Aorta (tissue), 5 donors: ENCODE measurements at regions not wholly inside any gene's neighbourhood (a gene's known extent, or its start where the extent isn't known, plus 50 kb on each side); places are given as distances from the start of the nearest gene placed in this dataset.
"Not testable (repeated sequence)": the region's sequence is repeated elsewhere in the genome, so short reads cannot be mapped to it uniquely, and the experiment has no call there.

Experiments
- ATAC-seq: fragments of 200-7000 bp; cut with Tn5 transposase; one replicate; pipeline ENCODE4 v1.9.1; 2022; ENCODE audit warnings: moderate library complexity; ENCODE audit not compliant: low FRiP score
- DNase-seq, 2 donors: peaks; one replicate each; pipeline ENCODE4 v3.0.0-alpha.2; 2020
- H3K27ac ChIP-seq, 2 donors: one replicate each; pipeline ENCODE4 v1.5.1; 2013; ENCODE audit warnings: low read length in 2 of 2, mild to moderate bottlenecking in 2 of 2, moderate library complexity in 2 of 2, control low read depth in 1 of 2, inconsistent platforms in 1 of 2, low read depth in 1 of 2
- H3K27me3 ChIP-seq, 2 donors: one replicate each; pipeline ENCODE4 v1.6.1; 2013; ENCODE audit warnings: control low read depth in 1 of 2, low read length in 1 of 2, mild to moderate bottlenecking in 1 of 2, moderate library complexity in 1 of 2; ENCODE audit not compliant: insufficient read depth in 2 of 2, control insufficient read depth in 1 of 2
- H3K36me3 ChIP-seq, 2 donors: one replicate each; pipeline ENCODE4 v1.6.1; 2013; ENCODE audit warnings: control low read depth in 1 of 2, low read length in 1 of 2, mild to moderate bottlenecking in 1 of 2; ENCODE audit not compliant: insufficient read depth in 2 of 2, control insufficient read depth in 1 of 2
- H3K4me1 ChIP-seq, 2 donors: one replicate each; pipeline ENCODE4 v1.6.1; 2013; ENCODE audit warnings: low read length in 2 of 2, control low read depth in 1 of 2, mild to moderate bottlenecking in 1 of 2, moderate library complexity in 1 of 2; ENCODE audit not compliant: insufficient read depth in 2 of 2, control insufficient read depth in 1 of 2
- H3K4me3 ChIP-seq, 2 donors: one replicate each; pipeline ENCODE4 v1.5.1; 2013; ENCODE audit warnings: low read length in 2 of 2, control low read depth in 1 of 2, mild to moderate bottlenecking in 1 of 2
- H3K9me3 ChIP-seq: one replicate; pipeline ENCODE4 v1.6.1; 2013; ENCODE audit warnings: mild to moderate bottlenecking, low read length; ENCODE audit not compliant: control insufficient read depth
- WGBS, 2 donors: extraction: QIAGEN DNeasy Blood & Tissue Kit; methylation state at CpG; one replicate each; pipeline ENCODE4 v1.1.7; 2013; 5-methylcytosine and 5-hydroxymethylcytosine counted together
- intact Hi-C, 2 donors: fragments of 100-400 bp; cut with DNase I; formaldehyde crosslinking; loops; one replicate each; pipeline versions ENCODE4 v1.14.2 to v1.15.0; 2022
- donor health status: healthy with polysubstance abuse.
- donor health status: Bipolar disorder and iron deficiency.
- donor health status: DM: no; HTN: no; CAD: no.
- donor health status: DM: no; HTN: no; CAD: no.
- donor health status: DM: yes; HTN: yes; CAD: no.

- H3K4me3 ChIP-seq, H3K9me3 ChIP-seq, H3K27me3 ChIP-seq, H3K27ac ChIP-seq, ATAC-seq, intact Hi-C loops, H3K36me3 ChIP-seq, H3K4me1 ChIP-seq: not testable (repeated sequence)
- WGBS, 2 donors = 73 to 75% methylated on average over 12 to 23 of the region's 29 CpGs
- peak in 1 of 2 donors; percentile 64 for DNase-seq
Measured at GRCh38 chr14:19099336-19099735, 132.1 kb downstream of the POTEM start.

GRCh38 chr14:19099939-19100338, 132.7 kb downstream of the POTEM start:
- H3K4me3 ChIP-seq, H3K27ac ChIP-seq, H3K27me3 ChIP-seq, ATAC-seq, intact Hi-C loops, H3K36me3 ChIP-seq, H3K4me1 ChIP-seq, H3K9me3 ChIP-seq: not testable (repeated sequence)
- WGBS, 2 donors = 82 to 86% methylated on average over 3 to 4 of the region's 15 CpGs
- DNase-seq = peak in 1 of 2 donors; percentile 35

GRCh38 chr14:19105551-19105950, 138.3 kb downstream of the POTEM start:
- intact Hi-C loops, H3K9me3 ChIP-seq, H3K27me3 ChIP-seq, H3K4me1 ChIP-seq, H3K27ac ChIP-seq, DNase-seq, H3K36me3 ChIP-seq, H3K4me3 ChIP-seq: not testable (repeated sequence)
- ATAC-seq = peak; percentile 66
- WGBS, 2 donors = 50% methylated on average over 4 of the region's 5 CpGs

GRCh38 chr14:19109887-19110286, 142.7 kb downstream of the POTEM start:
- DNase-seq, H3K4me3 ChIP-seq, H3K4me1 ChIP-seq, intact Hi-C loops, H3K27me3 ChIP-seq, ATAC-seq, H3K27ac ChIP-seq, H3K36me3 ChIP-seq, H3K9me3 ChIP-seq: not testable (repeated sequence)
- WGBS, 2 donors = 72 to 76% methylated on average over 2 of the region's 2 CpGs

GRCh38 chr14:19120383-19120782, 153.1 kb downstream of the POTEM start:
- H3K9me3 ChIP-seq, ATAC-seq, intact Hi-C loops, DNase-seq, H3K4me3 ChIP-seq, H3K36me3 ChIP-seq, H3K27ac ChIP-seq, H3K27me3 ChIP-seq, H3K4me1 ChIP-seq: not testable (repeated sequence)
- no CpG with 5 or more reads among the region's 6 CpGs for WGBS, 2 donors

- ATAC-seq, H3K36me3 ChIP-seq, intact Hi-C loops, H3K4me3 ChIP-seq, H3K4me1 ChIP-seq, H3K27me3 ChIP-seq, H3K9me3 ChIP-seq, H3K27ac ChIP-seq: not testable (repeated sequence)
- DNase-seq = peak in 1 of 2 donors; percentile 57
- 84 to 85% methylated on average over 5 of the region's 5 CpGs for WGBS, 2 donors
Measured at GRCh38 chr14:19126269-19127051, 159.2 kb downstream of the POTEM start.

- ATAC-seq, H3K36me3 ChIP-seq, H3K4me3 ChIP-seq, H3K4me1 ChIP-seq, intact Hi-C loops, H3K27me3 ChIP-seq, H3K27ac ChIP-seq, DNase-seq, H3K9me3 ChIP-seq: not testable (repeated sequence)
- 73 to 74% methylated on average over 9 to 10 of the region's 10 CpGs for WGBS, 2 donors
Measured at GRCh38 chr14:19127664-19128435, 160.6 kb downstream of the POTEM start.

GRCh38 chr14:19131553-19131952, 164.3 kb downstream of the POTEM start:
- intact Hi-C loops, H3K4me1 ChIP-seq, H3K27me3 ChIP-seq, H3K4me3 ChIP-seq, ATAC-seq, H3K9me3 ChIP-seq, H3K27ac ChIP-seq, H3K36me3 ChIP-seq, DNase-seq: not testable (repeated sequence)
- 92% methylated on average over 3 of the region's 12 CpGs; no CpG with 5 or more reads in 1 of the 2 donors for WGBS, 2 donors
